ENCODE measurements at regions not wholly inside any gene's neighbourhood (a gene's known extent, or its start where the extent isn't known, plus 50 kb on each side); places are given as distances from the start of the nearest gene placed in this dataset.

DNA sequence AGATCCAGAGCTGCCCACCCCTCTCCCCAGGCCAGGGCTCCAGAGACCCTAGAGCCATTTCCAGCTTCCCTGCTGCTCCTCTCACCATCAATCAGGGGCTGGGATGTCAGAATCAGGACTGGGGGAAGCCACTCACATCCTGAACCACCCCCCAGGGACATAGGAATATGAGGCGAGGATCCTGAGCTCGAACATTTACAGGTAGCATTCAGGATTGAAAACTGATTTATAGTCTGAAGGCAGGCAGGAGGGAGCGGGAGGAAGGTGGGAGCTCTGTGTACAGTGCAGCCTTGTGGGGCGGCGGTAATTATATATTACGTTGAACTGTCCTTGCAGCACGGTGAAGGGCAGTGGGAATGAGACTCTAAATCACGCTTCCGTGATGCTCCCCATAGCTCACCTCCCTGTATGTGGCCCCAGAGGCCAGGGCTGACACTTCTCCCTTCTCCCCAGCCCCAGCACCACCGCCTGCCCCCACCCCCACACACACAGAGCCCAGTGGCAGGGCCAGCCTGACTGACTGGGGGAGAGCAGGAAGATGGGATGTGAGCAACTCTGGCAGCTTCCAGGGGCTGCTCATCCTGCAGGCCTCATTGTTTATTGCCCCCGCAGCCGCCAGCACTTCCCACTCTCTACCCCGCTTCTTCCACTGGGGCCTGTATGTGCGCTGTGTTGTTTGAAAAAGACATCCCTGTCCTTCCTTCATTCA lies 76.0 kb upstream of the HSPA9 start:
- H3K4me3 ChIP-seq (ENCODE audit: low read depth, poor library complexity, severe bottlenecking): no peak overlapping the region
- no peak for TF ChIP-seq POLR2A (IDR thresholded peaks at IDR 0.05)
- TF ChIP-seq, protein P1, sequence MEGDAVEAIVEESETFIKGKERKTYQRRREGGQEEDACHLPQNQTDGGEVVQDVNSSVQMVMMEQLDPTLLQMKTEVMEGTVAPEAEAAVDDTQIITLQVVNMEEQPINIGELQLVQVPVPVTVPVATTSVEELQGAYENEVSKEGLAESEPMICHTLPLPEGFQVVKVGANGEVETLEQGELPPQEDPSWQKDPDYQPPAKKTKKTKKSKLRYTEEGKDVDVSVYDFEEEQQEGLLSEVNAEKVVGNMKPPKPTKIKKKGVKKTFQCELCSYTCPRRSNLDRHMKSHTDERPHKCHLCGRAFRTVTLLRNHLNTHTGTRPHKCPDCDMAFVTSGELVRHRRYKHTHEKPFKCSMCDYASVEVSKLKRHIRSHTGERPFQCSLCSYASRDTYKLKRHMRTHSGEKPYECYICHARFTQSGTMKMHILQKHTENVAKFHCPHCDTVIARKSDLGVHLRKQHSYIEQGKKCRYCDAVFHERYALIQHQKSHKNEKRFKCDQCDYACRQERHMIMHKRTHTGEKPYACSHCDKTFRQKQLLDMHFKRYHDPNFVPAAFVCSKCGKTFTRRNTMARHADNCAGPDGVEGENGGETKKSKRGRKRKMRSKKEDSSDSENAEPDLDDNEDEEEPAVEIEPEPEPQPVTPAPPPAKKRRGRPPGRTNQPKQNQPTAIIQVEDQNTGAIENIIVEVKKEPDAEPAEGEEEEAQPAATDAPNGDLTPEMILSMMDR (IDR thresholded peaks at IDR 0.05): no peak
- intact Hi-C loops (cut with DNase I; ENCODE audit: low total_unique reads): no loop called here
- no peak for DNase-seq (ENCODE audit: low spot score in 2 of 2)
- 74 to 79% methylated on average over 14 of the region's 14 CpGs for WGBS, 2 donors

DNA sequence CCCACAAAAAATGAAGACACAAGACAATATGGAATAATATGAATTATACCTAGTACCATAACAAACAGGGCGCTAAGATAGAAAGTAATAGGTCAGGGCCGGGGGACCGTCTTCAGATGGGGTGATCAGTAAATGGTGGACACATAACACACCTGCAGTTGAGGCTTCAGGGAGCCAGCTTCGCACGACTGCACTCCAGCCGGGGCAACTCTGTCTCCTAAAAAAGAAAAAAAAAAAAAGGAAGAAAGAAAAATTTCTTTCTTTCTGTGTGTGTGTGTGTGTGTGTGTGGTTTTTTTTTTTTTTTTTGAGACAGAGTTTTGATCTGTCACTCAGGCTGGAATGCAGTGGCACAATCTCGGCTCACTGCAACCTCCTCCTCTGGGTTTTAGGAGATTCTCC lies 75.0 kb upstream of the HSPA9 start:
- no peak overlapping the region for H3K4me3 ChIP-seq (ENCODE audit: low read depth, poor library complexity, severe bottlenecking)
- intact Hi-C loops (cut with DNase I; ENCODE audit: low total_unique reads): no loop called here
- DNase-seq (ENCODE audit: low spot score in 2 of 2): no peak
- WGBS, 2 donors: 92 to 95% methylated on average over 7 of the region's 7 CpGs
- TF ChIP-seq POLR2A (IDR thresholded peaks at IDR 0.05): no peak
- TF ChIP-seq, protein P1 (IDR thresholded peaks at IDR 0.05): no peak

DNA sequence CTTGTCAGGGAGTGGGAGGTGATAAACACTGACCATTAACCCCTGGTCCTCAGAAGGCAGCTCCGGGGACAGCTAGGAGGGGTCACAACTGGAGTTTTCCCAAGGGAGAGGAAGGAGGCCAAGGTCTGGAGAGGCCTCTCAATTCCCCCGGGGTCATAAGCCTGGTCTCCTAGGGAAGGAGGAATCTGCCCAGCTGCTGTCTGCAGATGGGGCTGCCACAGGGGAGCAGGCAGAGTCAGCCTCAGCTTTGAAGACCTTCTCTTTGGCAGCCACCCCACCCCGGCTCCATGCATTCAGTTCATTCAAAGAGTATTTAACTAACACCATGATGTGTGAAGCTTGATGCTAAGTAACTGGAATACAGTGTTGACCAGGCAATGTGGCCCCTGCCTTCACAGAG lies 74.6 kb upstream of the HSPA9 start:
- DNase-seq (ENCODE audit: low spot score in 2 of 2): no peak
- H3K4me3 ChIP-seq (ENCODE audit: low read depth, poor library complexity, severe bottlenecking): no peak overlapping the region
- intact Hi-C loops (cut with DNase I; ENCODE audit: low total_unique reads): no loop called here
- TF ChIP-seq POLR2A (IDR thresholded peaks at IDR 0.05): no peak
- TF ChIP-seq, protein P1 (IDR thresholded peaks at IDR 0.05): no peak
- WGBS, 2 donors: 54 to 64% methylated on average over 3 of the region's 3 CpGs

DNA sequence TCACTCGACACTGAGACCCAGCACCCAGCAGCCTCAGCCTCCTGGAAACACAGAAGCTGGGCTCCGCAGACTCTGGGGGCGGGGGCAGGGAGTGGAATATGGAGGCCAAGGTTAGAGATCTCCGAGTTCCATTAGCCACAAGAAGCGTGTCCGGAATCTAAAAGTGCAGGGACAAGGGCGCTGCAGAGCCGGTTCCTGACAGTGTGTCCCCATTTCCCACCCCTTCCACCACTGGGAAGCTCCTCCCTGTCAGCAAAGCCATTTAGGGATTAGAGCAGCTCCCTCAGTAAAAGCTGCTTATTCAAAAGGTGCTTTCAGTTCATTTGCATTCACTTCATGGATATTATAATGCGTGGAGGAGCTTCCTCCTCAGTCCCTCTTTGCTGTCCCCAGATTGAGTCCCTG lies 74.1 kb upstream of the HSPA9 start:
- intact Hi-C loops (cut with DNase I; ENCODE audit: low total_unique reads): no loop called here
- H3K4me3 ChIP-seq (ENCODE audit: low read depth, poor library complexity, severe bottlenecking): no peak overlapping the region
- WGBS, 2 donors: 83 to 87% methylated on average over 9 of the region's 9 CpGs
- DNase-seq (ENCODE audit: low spot score in 2 of 2): no peak
- no peak for TF ChIP-seq POLR2A (IDR thresholded peaks at IDR 0.05)
- TF ChIP-seq, protein P1 (IDR thresholded peaks at IDR 0.05): no peak

DNA sequence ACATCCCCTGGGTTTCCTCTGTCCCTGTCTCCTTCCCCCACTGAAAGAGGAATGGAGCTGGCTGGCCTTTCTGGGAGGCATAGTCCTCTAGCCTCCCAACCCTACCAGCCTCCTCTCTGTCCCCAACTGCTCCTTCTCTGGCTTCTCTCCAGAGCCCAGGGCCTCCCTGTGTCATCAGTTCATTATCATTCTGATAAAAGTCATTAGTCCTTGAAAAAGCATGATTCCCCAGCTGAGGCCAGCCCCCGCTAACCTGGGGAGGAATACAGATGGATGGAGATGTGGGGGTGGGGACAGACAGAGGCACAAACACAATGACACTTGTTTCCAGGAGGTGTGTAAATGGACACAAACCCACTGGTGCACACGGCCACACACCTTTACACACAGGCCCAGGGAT lies 73.6 kb upstream of the HSPA9 start:
- no peak for DNase-seq (ENCODE audit: low spot score in 2 of 2)
- TF ChIP-seq, protein P1 (IDR thresholded peaks at IDR 0.05): no peak
- no peak for TF ChIP-seq POLR2A (IDR thresholded peaks at IDR 0.05)
- intact Hi-C loops (cut with DNase I; ENCODE audit: low total_unique reads): no loop called here
- 95 to 96% methylated on average over 2 of the region's 2 CpGs for WGBS, 2 donors
- no peak overlapping the region for H3K4me3 ChIP-seq (ENCODE audit: low read depth, poor library complexity, severe bottlenecking)

All from lower leg skin (tissue), 4 donors.